Panc1 (cell line): ENCODE measurements at regions not wholly inside any gene's neighbourhood (a gene's known extent, or its start where the extent isn't known, plus 50 kb on each side); places are given as distances from the start of the nearest gene placed in this dataset.

Experiments
- ATAC-seq: fragments of 200-7000 bp; cut with Tn5 transposase; 2 replicates; pipeline ENCODE4 v1.9.1; 2020; ENCODE audit warnings: mild to moderate bottlenecking, moderate library complexity
- BruUV-seq: library from RNA; stranded (reverse); fragments of 400-500 nt; replicated peaks from 2 replicates; lab custom pipeline; 2021; lab: Mats Ljungman, UMichigan
- CTCF ChIA-PET: fragments of 300-600 bp; sonication (Branson Sonifier 250); formaldehyde crosslinking; loops from one replicate; lab custom pipeline; 2022; ENCODE audit warnings: antibody characterized with exemption; lab: Charles Lee
- POLR2A ChIA-PET: fragments of 300-600 bp; sonication (Branson Sonifier 250); formaldehyde crosslinking; loops from one replicate; lab custom pipeline; 2022; ENCODE audit warnings: antibody characterized with exemption; lab: Charles Lee
- DNase-seq: peaks from one replicate; pipeline ENCODE4 v3.0.0-alpha.2; 2010; ENCODE audit warnings: low read depth, low spot score
- H3K27ac ChIP-seq: 2 replicates; pipeline ENCODE4 v1.5.1; 2011; ENCODE audit warnings: mild to moderate bottlenecking, low read length, inconsistent platforms
- H3K27me3 ChIP-seq: fragments of 200-500 bp; sonication (Bioruptor generic); 2 replicates; pipeline ENCODE4 v1.6.0; 2014; ENCODE audit warnings: low read length, inconsistent platforms; ENCODE audit not compliant: control insufficient read depth, insufficient read depth
- H3K36me3 ChIP-seq: fragments of 200-500 bp; sonication (Bioruptor generic); 2 replicates; pipeline ENCODE4 v1.5.1; 2014; ENCODE audit warnings: inconsistent platforms, mild to moderate bottlenecking, low read length, moderate library complexity; ENCODE audit not compliant: control insufficient read depth, insufficient read depth
- H3K4me1 ChIP-seq: 2 replicates; pipeline ENCODE4 v1.5.1; 2011; ENCODE audit warnings: inconsistent platforms, mild to moderate bottlenecking, low read length, moderate library complexity; ENCODE audit not compliant: control insufficient read depth, insufficient read depth
- H3K4me3 ChIP-seq, 2 experiments: 2 replicates each; pipeline ENCODE4 v1.5.1; 2011 to 2012; ENCODE audit warnings: low read depth in 2 of 2, low read length in 2 of 2, mild to moderate bottlenecking in 2 of 2, inconsistent platforms in 1 of 2, moderate library complexity in 1 of 2
- H3K9me3 ChIP-seq: fragments of 200-500 bp; sonication (Bioruptor generic); 2 replicates; pipeline ENCODE4 v1.5.1; 2014; ENCODE audit warnings: low read depth, mild to moderate bottlenecking, inconsistent platforms, low read length, moderate library complexity; ENCODE audit not compliant: control insufficient read depth, insufficient read depth
- CTCF ChIP-seq: fragments of 450-650 bp; IDR thresholded peaks from 2 replicates; pipeline ENCODE4 v1.5.1; 2017; ENCODE audit warnings: mild to moderate bottlenecking
- POLR2AphosphoS5 ChIP-seq: IDR thresholded peaks from 2 replicates; pipeline ENCODE4 v1.6.1; 2012; ENCODE audit warnings: mild to moderate bottlenecking, low read depth, low read length, moderate library complexity
- SIN3A ChIP-seq: IDR thresholded peaks from 2 replicates; pipeline ENCODE4 v1.6.1; 2012; ENCODE audit warnings: low read depth, mild to moderate bottlenecking, low read length, moderate library complexity, borderline replicate concordance; ENCODE audit not compliant: insufficient read depth
- TCF7L2 ChIP-seq: IDR thresholded peaks from 2 replicates; pipeline ENCODE4 v1.6.1; 2011; ENCODE audit warnings: mild to moderate bottlenecking, low read depth, low read length, inconsistent platforms
- in situ Hi-C: cut with HindIII; loops from 2 replicates; pipeline ENCODE4 v1.10.0; 2016; ENCODE audit warnings: low sequenced_read_pairs, low pct_unique_long_range_greater_than_20kb
- intact Hi-C: fragments of 100-400 bp; cut with micrococcal nuclease; formaldehyde crosslinking; loops from one replicate; pipeline ENCODE4 v1.10.0; 2022; ENCODE audit not compliant: unreplicated experiment
- TF ChIP-seq, protein P1 (sequence below), 2 experiments: IDR thresholded peaks; 2 replicates each; pipeline ENCODE4 v1.6.1; 2011 to 2012; ENCODE audit warnings: low read depth in 2 of 2, control low read depth in 1 of 2, low read length in 1 of 2, mild to moderate bottlenecking in 1 of 2, moderate library complexity in 1 of 2; ENCODE audit not compliant: insufficient read depth in 1 of 2

GRCh38 chr2:34179511-34179910 is 580.4 kb upstream of the FAM98A start:
- no peaks in the 10 kb centered on the region for H3K27me3 ChIP-seq
- ChIA-PET CTCF (no interaction called here), POLR2A (no interaction called here)
- H3K9me3 ChIP-seq, result no peaks in the 10 kb centered on the region
- no peaks in the 10 kb centered on the region for H3K36me3 ChIP-seq
- in situ Hi-C loops, result no loop called here
- DNase-seq (no peak), ATAC-seq (no peak)
- H3K4me1 ChIP-seq, result no peaks in the 10 kb centered on the region
- TF ChIP-seq CTCF, result no peak
- TF ChIP-seq TCF7L2, result no peak
- TF ChIP-seq, protein P1, sequence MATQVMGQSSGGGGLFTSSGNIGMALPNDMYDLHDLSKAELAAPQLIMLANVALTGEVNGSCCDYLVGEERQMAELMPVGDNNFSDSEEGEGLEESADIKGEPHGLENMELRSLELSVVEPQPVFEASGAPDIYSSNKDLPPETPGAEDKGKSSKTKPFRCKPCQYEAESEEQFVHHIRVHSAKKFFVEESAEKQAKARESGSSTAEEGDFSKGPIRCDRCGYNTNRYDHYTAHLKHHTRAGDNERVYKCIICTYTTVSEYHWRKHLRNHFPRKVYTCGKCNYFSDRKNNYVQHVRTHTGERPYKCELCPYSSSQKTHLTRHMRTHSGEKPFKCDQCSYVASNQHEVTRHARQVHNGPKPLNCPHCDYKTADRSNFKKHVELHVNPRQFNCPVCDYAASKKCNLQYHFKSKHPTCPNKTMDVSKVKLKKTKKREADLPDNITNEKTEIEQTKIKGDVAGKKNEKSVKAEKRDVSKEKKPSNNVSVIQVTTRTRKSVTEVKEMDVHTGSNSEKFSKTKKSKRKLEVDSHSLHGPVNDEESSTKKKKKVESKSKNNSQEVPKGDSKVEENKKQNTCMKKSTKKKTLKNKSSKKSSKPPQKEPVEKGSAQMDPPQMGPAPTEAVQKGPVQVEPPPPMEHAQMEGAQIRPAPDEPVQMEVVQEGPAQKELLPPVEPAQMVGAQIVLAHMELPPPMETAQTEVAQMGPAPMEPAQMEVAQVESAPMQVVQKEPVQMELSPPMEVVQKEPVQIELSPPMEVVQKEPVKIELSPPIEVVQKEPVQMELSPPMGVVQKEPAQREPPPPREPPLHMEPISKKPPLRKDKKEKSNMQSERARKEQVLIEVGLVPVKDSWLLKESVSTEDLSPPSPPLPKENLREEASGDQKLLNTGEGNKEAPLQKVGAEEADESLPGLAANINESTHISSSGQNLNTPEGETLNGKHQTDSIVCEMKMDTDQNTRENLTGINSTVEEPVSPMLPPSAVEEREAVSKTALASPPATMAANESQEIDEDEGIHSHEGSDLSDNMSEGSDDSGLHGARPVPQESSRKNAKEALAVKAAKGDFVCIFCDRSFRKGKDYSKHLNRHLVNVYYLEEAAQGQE (IDR thresholded peaks at IDR 0.05; ENCODE audit: insufficient read depth in 1 of 2, low read depth in 2 of 2, low read length in 1 of 2), result no peak
- no peak for TF ChIP-seq POLR2AphosphoS5
- TF ChIP-seq SIN3A, result no peak
- H3K4me3 ChIP-seq, result no peak overlapping the region
- intact Hi-C loops, result no loop called here
- no TSS peak for BruUV-seq
- H3K27ac ChIP-seq, result no peak overlapping the region

DNA sequence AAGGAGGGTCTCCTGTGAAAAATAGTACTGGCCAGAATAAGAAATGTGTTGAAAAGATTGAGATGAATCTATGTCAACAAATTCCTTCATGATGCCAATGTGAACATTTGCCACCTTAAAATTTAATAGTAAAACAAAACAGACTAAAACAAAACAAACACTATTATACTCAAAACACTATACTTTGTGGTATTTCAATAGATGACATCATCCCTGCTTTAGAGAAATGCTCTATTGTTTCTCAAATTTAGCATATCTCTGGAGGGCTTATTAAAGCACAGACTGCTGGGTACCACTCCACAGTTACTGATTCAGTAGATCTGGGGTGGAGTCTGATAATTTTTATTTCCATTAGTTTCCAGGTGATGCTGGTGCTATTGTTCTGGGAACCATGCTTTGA is 579.4 kb upstream of the FAM98A start:
- ChIA-PET CTCF (no interaction called here), POLR2A (no interaction called here)
- DNase-seq (no peak), ATAC-seq (no peak)
- Histone ChIP-seq H3K27ac (no peak overlapping the region), H3K27me3 (no peaks in the 10 kb centered on the region), H3K9me3 (no peaks in the 10 kb centered on the region), H3K4me1 (no peaks in the 10 kb centered on the region), H3K36me3 (no peaks in the 10 kb centered on the region), H3K4me3 (no peak overlapping the region)
- TF ChIP-seq CTCF, result no peak
- no peak for TF ChIP-seq TCF7L2
- TF ChIP-seq, protein P1 (IDR thresholded peaks at IDR 0.05; ENCODE audit: insufficient read depth in 1 of 2, low read depth in 2 of 2, low read length in 1 of 2), result no peak
- TF ChIP-seq SIN3A, result no peak
- no peak for TF ChIP-seq POLR2AphosphoS5
- in situ Hi-C loops (no loop called here), intact Hi-C loops (no loop called here)
- BruUV-seq, result no TSS peak
